ENCODE measurements at regions not wholly inside any gene's neighbourhood (a gene's known extent, or its start where the extent isn't known, plus 50 kb on each side); places are given as distances from the start of the nearest gene placed in this dataset.

GRCh38 chr12:94710933-94711332 is 60.6 kb upstream of the TMCC3 start:
- Histone ChIP-seq H3K4me1 (peaks cover 2% of the 10 kb centered on the region), H3K27ac (no peak overlapping the region), H3K9me3 (no peaks in the 10 kb centered on the region), H3K27me3 (no peaks in the 10 kb centered on the region), H3K36me3 (no peaks in the 10 kb centered on the region), H3K4me3 (no peak overlapping the region)
- TF ChIP-seq EP300 (IDR thresholded peaks at IDR 0.05) (no peak), POLR2AphosphoS5 (IDR thresholded peaks at IDR 0.05) (no peak), POLR2A (IDR thresholded peaks at IDR 0.05) (no peak), CTCF (IDR thresholded peaks at IDR 0.05) (no peak)
- DNase-seq (ENCODE audit: low spot score in 2 of 2): no peak
- WGBS: 71% methylated on average over 3 of the region's 3 CpGs

- DNase-seq (ENCODE audit: low spot score in 2 of 2): no peak
- Histone ChIP-seq H3K27me3 (no peaks in the 10 kb centered on the region), H3K27ac (no peak overlapping the region), H3K4me1 (peaks cover 20% of the 10 kb centered on the region), H3K4me3 (no peak overlapping the region), H3K9me3 (no peaks in the 10 kb centered on the region), H3K36me3 (no peaks in the 10 kb centered on the region)
- TF ChIP-seq CTCF (IDR thresholded peaks at IDR 0.05) (no peak), POLR2A (IDR thresholded peaks at IDR 0.05) (no peak), POLR2AphosphoS5 (IDR thresholded peaks at IDR 0.05) (no peak), EP300 (IDR thresholded peaks at IDR 0.05) (no peak)
- 57% methylated on average over 9 of the region's 9 CpGs for WGBS
These were observed 57.5 kb upstream of the TMCC3 start for GRCh38 chr12:94707892-94708291.

GRCh38 chr12:94707036-94707435 is 56.7 kb upstream of the TMCC3 start:
- Histone ChIP-seq H3K36me3 (no peaks in the 10 kb centered on the region), H3K9me3 (no peaks in the 10 kb centered on the region), H3K4me3 (no peak overlapping the region), H3K27me3 (no peaks in the 10 kb centered on the region), H3K4me1 (peaks cover 20% of the 10 kb centered on the region), H3K27ac (no peak overlapping the region)
- no peak for DNase-seq (ENCODE audit: low spot score in 2 of 2)
- TF ChIP-seq POLR2AphosphoS5 (IDR thresholded peaks at IDR 0.05) (no peak), CTCF (IDR thresholded peaks at IDR 0.05) (no peak), EP300 (IDR thresholded peaks at IDR 0.05) (no peak), POLR2A (IDR thresholded peaks at IDR 0.05) (no peak)
- WGBS: 77% methylated on average over 3 of the region's 3 CpGs

GRCh38 chr12:94706250-94706661 is 55.9 kb upstream of the TMCC3 start:
- Histone ChIP-seq H3K4me1 (peaks cover 20% of the 10 kb centered on the region), H3K4me3 (no peak overlapping the region), H3K9me3 (no peaks in the 10 kb centered on the region), H3K27ac (no peak overlapping the region), H3K27me3 (no peaks in the 10 kb centered on the region), H3K36me3 (no peaks in the 10 kb centered on the region)
- TF ChIP-seq EP300 (IDR thresholded peaks at IDR 0.05): no peak
- no peak for TF ChIP-seq CTCF (IDR thresholded peaks at IDR 0.05)
- no peak for TF ChIP-seq POLR2AphosphoS5 (IDR thresholded peaks at IDR 0.05)
- TF ChIP-seq POLR2A (IDR thresholded peaks at IDR 0.05): no peak
- 45% methylated on average over 4 of the region's 4 CpGs for WGBS
- no peak for DNase-seq (ENCODE audit: low spot score in 2 of 2)

- no peak for DNase-seq (ENCODE audit: low spot score in 2 of 2)
These were observed 55.3 kb upstream of the TMCC3 start for GRCh38 chr12:94705676-94706075.

More at GRCh38 chr12:94705676-94706075, 55.3 kb upstream of the TMCC3 start:
- Histone ChIP-seq H3K4me1 (peaks cover 20% of the 10 kb centered on the region), H3K9me3 (no peaks in the 10 kb centered on the region), H3K36me3 (no peaks in the 10 kb centered on the region), H3K4me3 (no peak overlapping the region), H3K27me3 (no peaks in the 10 kb centered on the region), H3K27ac (no peak overlapping the region)
- 91% methylated on average over 4 of the region's 4 CpGs for WGBS
- TF ChIP-seq CTCF (IDR thresholded peaks at IDR 0.05): no peak

All from suprapubic skin (tissue), 4 donors.